Esophagus muscularis mucosa (tissue), 4 donors: ENCODE measurements at regions not wholly inside any gene's neighbourhood (a gene's known extent, or its start where the extent isn't known, plus 50 kb on each side); places are given as distances from the start of the nearest gene placed in this dataset.

Source experiments
- EP300 ChIP-seq: sonication (generic); formaldehyde crosslinking; IDR thresholded peaks from one replicate; pipeline ENCODE4 v1.6.1; 2017; ENCODE audit warnings: antibody characterized with exemption
- POLR2A ChIP-seq: fragments of 450-650 bp; IDR thresholded peaks from one replicate; pipeline ENCODE4 v1.6.1; 2017; ENCODE audit warnings: antibody characterized with exemption, moderate library complexity, mild to moderate bottlenecking, low read depth
- TF ChIP-seq, protein P1 (sequence below), 3 experiments: fragments of 200-600 bp in 2 of 3; fragments of 450-650 bp in 1 of 3; sonication (generic) in 2 of 3; IDR thresholded peaks; one replicate each; pipeline ENCODE4 v1.5.1; 2017 to 2019; ENCODE audit warnings: antibody characterized with exemption in 3 of 3, mild to moderate bottlenecking in 2 of 3, moderate library complexity in 1 of 3

DNA sequence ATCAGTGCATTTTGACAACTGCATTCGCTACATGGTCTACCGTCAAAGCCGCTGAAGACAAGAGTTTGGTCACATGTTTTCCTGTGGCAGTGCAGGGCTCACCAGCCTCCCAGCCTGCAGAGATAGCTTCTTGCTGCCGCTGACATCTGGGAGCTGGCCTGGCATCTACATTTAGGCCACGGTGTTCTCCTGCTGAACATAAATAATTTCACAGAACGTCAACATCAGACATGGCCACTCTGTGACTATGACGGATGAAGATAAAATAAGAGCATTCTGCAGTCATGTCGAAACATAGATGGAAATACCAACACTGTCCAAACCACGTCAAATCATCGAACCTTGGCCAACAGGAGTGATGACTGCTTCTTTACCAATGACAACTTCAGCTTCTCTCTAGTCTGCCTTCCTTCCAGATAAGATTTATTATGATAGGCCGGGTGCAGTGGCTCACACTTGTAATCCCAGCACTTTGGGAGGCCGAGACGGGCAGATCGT lies 91.2 kb downstream of the TNFAIP2 start:
- TF ChIP-seq, protein P1, sequence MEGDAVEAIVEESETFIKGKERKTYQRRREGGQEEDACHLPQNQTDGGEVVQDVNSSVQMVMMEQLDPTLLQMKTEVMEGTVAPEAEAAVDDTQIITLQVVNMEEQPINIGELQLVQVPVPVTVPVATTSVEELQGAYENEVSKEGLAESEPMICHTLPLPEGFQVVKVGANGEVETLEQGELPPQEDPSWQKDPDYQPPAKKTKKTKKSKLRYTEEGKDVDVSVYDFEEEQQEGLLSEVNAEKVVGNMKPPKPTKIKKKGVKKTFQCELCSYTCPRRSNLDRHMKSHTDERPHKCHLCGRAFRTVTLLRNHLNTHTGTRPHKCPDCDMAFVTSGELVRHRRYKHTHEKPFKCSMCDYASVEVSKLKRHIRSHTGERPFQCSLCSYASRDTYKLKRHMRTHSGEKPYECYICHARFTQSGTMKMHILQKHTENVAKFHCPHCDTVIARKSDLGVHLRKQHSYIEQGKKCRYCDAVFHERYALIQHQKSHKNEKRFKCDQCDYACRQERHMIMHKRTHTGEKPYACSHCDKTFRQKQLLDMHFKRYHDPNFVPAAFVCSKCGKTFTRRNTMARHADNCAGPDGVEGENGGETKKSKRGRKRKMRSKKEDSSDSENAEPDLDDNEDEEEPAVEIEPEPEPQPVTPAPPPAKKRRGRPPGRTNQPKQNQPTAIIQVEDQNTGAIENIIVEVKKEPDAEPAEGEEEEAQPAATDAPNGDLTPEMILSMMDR (IDR thresholded peaks at IDR 0.05), result no peak
- no peak for TF ChIP-seq POLR2A
- TF ChIP-seq EP300, result no peak
